Natural killer cell treated with Interleukin-12 subunit alpha and Interleukin-12 subunit beta and Interleukin-15 and Interleukin-18, amount 100 ng/mL, for 72 hours (primary cell): ENCODE measurements at regions not wholly inside any gene's neighbourhood (a gene's known extent, or its start where the extent isn't known, plus 50 kb on each side); places are given as distances from the start of the nearest gene placed in this dataset.

Source experiments
- ATAC-seq, 2 donors: fragments of 150-1000 bp; cut with Tn5 transposase in 1 of 2; sonication (Bioruptor Pico), chemical (Tn5 transposase) in 1 of 2; 2 replicates each; pipeline ENCODE4 v1.10.0; 2021
- DNase-seq: peaks from one replicate; pipeline ENCODE4 v3.0.0; 2022; ENCODE audit warnings: low spot score
- H3K27ac Mint-ChIP-seq, 2 donors: 1 replicate in 1 of 2; 2 replicates in 1 of 2; pipeline ENCODE4 v1.8.0; 2022; ENCODE audit warnings: mixed read lengths in 2 of 2, mild to moderate bottlenecking in 1 of 2, moderate library complexity in 1 of 2
- H3K27me3 Mint-ChIP-seq, 2 donors: 1 replicate in 1 of 2; 2 replicates in 1 of 2; pipeline ENCODE4 v1.8.0; 2022; ENCODE audit warnings: mixed read lengths in 2 of 2
- H3K36me3 Mint-ChIP-seq: one replicate; pipeline ENCODE4 v1.8.0; 2022; ENCODE audit warnings: mixed read lengths
- H3K4me1 Mint-ChIP-seq, 2 donors: 1 replicate in 1 of 2; 2 replicates in 1 of 2; pipeline ENCODE4 v1.8.0; 2022; ENCODE audit warnings: low read depth in 2 of 2, mixed read lengths in 2 of 2, mild to moderate bottlenecking in 1 of 2
- H3K4me3 Mint-ChIP-seq: one replicate; pipeline ENCODE4 v1.8.0; 2022; ENCODE audit warnings: mixed read lengths
- H3K9me3 Mint-ChIP-seq: 2 replicates; pipeline ENCODE4 v1.8.0; 2022; ENCODE audit warnings: mixed read lengths

- Mint-ChIP-seq H3K36me3 (no peaks in the 10 kb centered on the region), H3K27me3 (peaks cover 8 to 14% of the 10 kb centered on the region in 2 donors), H3K9me3 (no peaks in the 10 kb centered on the region), H3K27ac (no peak overlapping the region), H3K4me1 (no peaks in the 10 kb centered on the region), H3K4me3 (no peak overlapping the region)
- no peak for DNase-seq
- no peak for ATAC-seq
Observed at GRCh38 chr2:105600949-105601794, 143.5 kb upstream of the NCK2 start.

- no peak for ATAC-seq
- H3K9me3 Mint-ChIP-seq, result no peaks in the 10 kb centered on the region
- H3K4me1 Mint-ChIP-seq, result no peaks in the 10 kb centered on the region
- no peaks in the 10 kb centered on the region for H3K36me3 Mint-ChIP-seq
- H3K4me3 Mint-ChIP-seq, result no peak overlapping the region
- peaks cover 8 to 14% of the 10 kb centered on the region in 2 donors for H3K27me3 Mint-ChIP-seq
- H3K27ac Mint-ChIP-seq, result no peak overlapping the region
- no peak for DNase-seq
Observed at GRCh38 chr2:105600602-105600948, 144.1 kb upstream of the NCK2 start.

GRCh38 chr2:105600037-105600442 lies 144.7 kb upstream of the NCK2 start:
- peaks cover 8 to 10% of the 10 kb centered on the region in 2 donors for H3K27me3 Mint-ChIP-seq
- no peak overlapping the region for H3K27ac Mint-ChIP-seq
- DNase-seq (no peak), ATAC-seq (no peak)
- no peak overlapping the region for H3K4me3 Mint-ChIP-seq
- no peaks in the 10 kb centered on the region for H3K4me1 Mint-ChIP-seq
- no peaks in the 10 kb centered on the region for H3K9me3 Mint-ChIP-seq
- H3K36me3 Mint-ChIP-seq, result no peaks in the 10 kb centered on the region

GRCh38 chr2:105598829-105599698 lies 145.6 kb upstream of the NCK2 start:
- H3K36me3 Mint-ChIP-seq, result no peaks in the 10 kb centered on the region
- no peak for ATAC-seq
- H3K9me3 Mint-ChIP-seq, result no peaks in the 10 kb centered on the region
- no peak overlapping the region for H3K27ac Mint-ChIP-seq
- DNase-seq, result no peak
- H3K27me3 Mint-ChIP-seq, result peaks cover 4 to 8% of the 10 kb centered on the region in 2 donors
- no peaks in the 10 kb centered on the region for H3K4me1 Mint-ChIP-seq
- no peak overlapping the region for H3K4me3 Mint-ChIP-seq

- ATAC-seq, result no peak
- Mint-ChIP-seq H3K27ac (no peak overlapping the region), H3K4me3 (no peak overlapping the region), H3K4me1 (no peaks in the 10 kb centered on the region), H3K27me3 (peaks cover 4 to 8% of the 10 kb centered on the region in 2 donors), H3K36me3 (no peaks in the 10 kb centered on the region), H3K9me3 (no peaks in the 10 kb centered on the region)
- DNase-seq, result no peak
Observed at GRCh38 chr2:105597806-105598803, 146.6 kb upstream of the NCK2 start.

DNA sequence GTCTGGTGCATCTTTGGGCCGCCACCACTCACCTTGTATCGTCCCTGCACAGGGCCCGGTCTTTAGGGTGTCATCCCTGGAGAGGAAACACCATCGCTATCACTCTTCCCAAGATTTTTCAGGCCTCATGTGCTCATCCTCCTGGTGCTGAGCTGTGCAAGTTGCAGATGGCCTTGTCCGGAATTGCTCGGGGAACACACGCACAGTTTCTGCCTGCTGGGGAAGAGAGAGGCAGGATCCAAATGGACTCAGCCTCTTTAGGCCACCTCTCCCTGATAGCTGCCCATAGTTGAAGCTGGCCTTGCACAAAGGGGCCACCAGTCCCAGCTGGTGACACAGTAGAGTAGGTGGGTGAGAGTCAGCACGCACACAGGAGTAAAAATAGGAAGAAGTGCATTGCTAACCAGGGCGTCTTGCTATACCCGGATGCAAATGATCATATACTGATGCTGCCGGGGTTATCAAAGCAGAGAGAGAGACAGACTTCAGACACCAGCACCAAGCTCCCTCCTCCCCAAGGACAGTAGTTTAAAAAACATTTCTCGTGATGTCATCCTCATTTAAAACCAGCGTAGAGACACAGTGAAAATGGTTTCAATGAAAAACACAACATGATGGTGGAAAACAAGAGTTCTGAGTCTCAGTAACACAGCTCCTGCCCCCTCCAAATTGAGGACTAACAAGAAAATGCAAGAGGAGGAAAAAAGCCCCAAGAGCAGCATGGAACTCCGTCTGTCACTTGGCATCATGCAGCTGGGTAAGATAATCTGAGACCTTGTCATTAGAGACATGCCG lies 147.5 kb upstream of the NCK2 start:
- Mint-ChIP-seq H3K27ac (no peak overlapping the region), H3K27me3 (peaks cover under 1 to 3% of the 10 kb centered on the region in 2 donors), H3K4me3 (no peak overlapping the region), H3K9me3 (no peaks in the 10 kb centered on the region), H3K4me1 (no peaks in the 10 kb centered on the region), H3K36me3 (no peaks in the 10 kb centered on the region)
- ATAC-seq, result no peak
- no peak for DNase-seq

GRCh38 chr2:105596411-105596921 lies 148.2 kb upstream of the NCK2 start:
- Mint-ChIP-seq H3K27ac (no peak overlapping the region), H3K4me1 (no peaks in the 10 kb centered on the region), H3K27me3 (no peaks in the 10 kb centered on the region), H3K36me3 (no peaks in the 10 kb centered on the region), H3K4me3 (no peak overlapping the region), H3K9me3 (no peaks in the 10 kb centered on the region)
- ATAC-seq (no peak), DNase-seq (no peak)

- Mint-ChIP-seq H3K4me3 (no peak overlapping the region), H3K27me3 (no peaks in the 10 kb centered on the region), H3K4me1 (no peaks in the 10 kb centered on the region), H3K36me3 (no peaks in the 10 kb centered on the region), H3K9me3 (peaks cover 3% of the 10 kb centered on the region), H3K27ac (no peak overlapping the region)
- ATAC-seq (no peak), DNase-seq (no peak)
Observed at GRCh38 chr2:105595536-105595935, 149.2 kb upstream of the NCK2 start.

GRCh38 chr2:105593221-105593967 lies 151.3 kb upstream of the NCK2 start:
- no peak overlapping the region for H3K27ac Mint-ChIP-seq
- H3K4me1 Mint-ChIP-seq, result no peaks in the 10 kb centered on the region
- peaks cover 5% of the 10 kb centered on the region for H3K36me3 Mint-ChIP-seq
- DNase-seq (no peak), ATAC-seq (no peak)
- no peaks in the 10 kb centered on the region for H3K27me3 Mint-ChIP-seq
- H3K4me3 Mint-ChIP-seq, result no peak overlapping the region
- peaks cover 7% of the 10 kb centered on the region for H3K9me3 Mint-ChIP-seq

DNA sequence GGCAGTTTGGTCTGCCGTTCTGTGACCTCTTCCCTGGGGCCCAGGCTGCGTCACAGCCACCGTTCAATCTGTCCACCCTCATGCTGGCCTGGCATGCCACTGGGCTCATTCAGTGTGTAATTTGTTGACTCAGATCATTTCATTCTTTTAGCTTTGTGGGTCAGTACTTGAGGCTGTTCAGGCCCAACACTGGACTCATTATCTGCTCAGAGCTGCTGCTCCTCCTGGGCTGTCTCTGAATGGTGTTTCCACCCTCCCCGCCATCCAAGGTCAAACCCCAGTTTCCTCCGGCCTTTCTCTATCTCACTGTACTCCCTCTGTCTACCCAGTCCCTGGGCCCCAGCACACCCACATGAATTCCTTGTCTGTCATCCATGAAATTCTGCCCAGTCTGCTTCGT lies 152.4 kb upstream of the NCK2 start:
- no peak overlapping the region for H3K4me3 Mint-ChIP-seq
- H3K27ac Mint-ChIP-seq, result no peak overlapping the region
- peaks cover 12% of the 10 kb centered on the region for H3K9me3 Mint-ChIP-seq
- peaks cover 16% of the 10 kb centered on the region for H3K36me3 Mint-ChIP-seq
- H3K27me3 Mint-ChIP-seq, result peaks cover 0 to 6% of the 10 kb centered on the region in 2 donors
- ATAC-seq, result no peak
- DNase-seq, result no peak
- H3K4me1 Mint-ChIP-seq, result no peaks in the 10 kb centered on the region

DNA sequence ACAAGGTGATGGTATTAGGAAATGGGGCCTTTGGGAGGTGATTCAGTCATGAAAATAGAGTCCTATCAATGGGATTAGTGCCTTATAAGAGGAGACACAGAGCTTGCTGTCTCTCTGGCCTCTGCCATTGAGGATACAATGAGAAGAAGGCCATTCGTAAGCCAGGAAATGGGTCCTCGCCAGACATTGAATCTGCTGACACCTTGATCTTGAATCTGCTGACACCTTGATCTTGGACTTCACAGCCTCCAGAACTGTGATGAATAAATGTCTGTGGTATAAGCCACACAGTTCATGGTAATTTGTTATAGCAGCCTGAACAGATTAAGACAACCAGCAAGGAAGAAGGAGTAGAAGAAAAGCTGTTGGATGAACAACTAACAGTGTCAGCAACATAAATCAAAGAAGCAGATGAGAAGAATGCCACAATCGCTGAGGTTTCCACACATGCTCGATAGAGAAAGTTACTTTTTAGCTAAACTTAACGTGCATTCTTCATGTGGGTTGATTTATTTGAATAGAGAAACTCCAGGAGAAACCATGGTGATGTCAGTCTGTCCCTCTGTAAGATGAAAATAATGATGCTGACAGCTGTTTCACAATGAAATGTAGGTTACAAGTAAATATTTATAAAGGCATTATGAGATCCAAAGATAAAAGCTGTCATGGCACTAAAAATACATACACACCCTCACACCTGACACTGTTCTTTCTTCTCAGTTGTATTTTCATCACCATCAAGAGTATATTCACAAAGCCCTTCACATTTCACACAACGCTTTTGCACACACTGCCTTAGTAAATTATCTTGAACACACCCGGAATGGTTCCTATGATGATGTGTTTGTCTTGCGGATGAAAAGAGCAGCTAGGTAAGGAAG lies 153.7 kb upstream of the NCK2 start:
- ATAC-seq (no peak), DNase-seq (no peak)

More for the DNA sequence above, 153.7 kb upstream of the NCK2 start:
- H3K27me3 Mint-ChIP-seq, result peaks cover 0 to 6% of the 10 kb centered on the region in 2 donors
- no peaks in the 10 kb centered on the region for H3K4me1 Mint-ChIP-seq
- no peak overlapping the region for H3K27ac Mint-ChIP-seq
- no peak overlapping the region for H3K4me3 Mint-ChIP-seq
- H3K9me3 Mint-ChIP-seq, result peaks cover 12% of the 10 kb centered on the region
- H3K36me3 Mint-ChIP-seq, result peaks cover 17% of the 10 kb centered on the region
